PC-3 (cell line): ENCODE measurements at regions not wholly inside any gene's neighbourhood (a gene's known extent, or its start where the extent isn't known, plus 50 kb on each side); places are given as distances from the start of the nearest gene placed in this dataset.

ENCODE experiments used
- ATAC-seq: fragments of 200-7000 bp; cut with Tn5 transposase; 2 replicates; pipeline ENCODE4 v1.9.1; 2020; ENCODE audit warnings: mild to moderate bottlenecking, moderate library complexity
- BruUV-seq: library from RNA; stranded (reverse); fragments of 400-500 nt; replicated peaks from 2 replicates; lab custom pipeline; 2021; lab: Mats Ljungman, UMichigan
- CTCF ChIA-PET: fragments of 300-600 bp; sonication (Branson Sonifier 250); formaldehyde crosslinking; loops from one replicate; lab custom pipeline; 2022; ENCODE audit warnings: antibody characterized with exemption; lab: Charles Lee
- POLR2A ChIA-PET: fragments of 300-600 bp; sonication (Branson Sonifier 250); formaldehyde crosslinking; loops from one replicate; lab custom pipeline; 2022; ENCODE audit warnings: antibody characterized with exemption; ENCODE audit not compliant: unreplicated experiment; lab: Charles Lee
- DNase-seq: peaks from one replicate; pipeline ENCODE4 v3.0.0-alpha.2; 2015
- H2AFZ ChIP-seq: fragments of 300-600 bp; sonication (generic); 2 replicates; pipeline ENCODE4 v1.6.0; 2016; ENCODE audit warnings: antibody characterized with exemption, low read length
- H3F3A ChIP-seq: fragments of 300-600 bp; sonication (generic); one replicate; pipeline ENCODE4 v1.6.0; 2017; ENCODE audit warnings: antibody characterized with exemption, low read length, control low read depth, mild to moderate bottlenecking; ENCODE audit not compliant: unreplicated experiment
- H3K27ac ChIP-seq: fragments of 300-600 bp; sonication (generic); 2 replicates; pipeline ENCODE4 v1.5.1; 2016; ENCODE audit warnings: mild to moderate bottlenecking, low read length
- H3K27me3 ChIP-seq: fragments of 300-600 bp; sonication (generic); 2 replicates; pipeline ENCODE4 v1.6.1; 2016; ENCODE audit warnings: low read length, mixed read lengths
- H3K36me3 ChIP-seq: fragments of 300-600 bp; sonication (generic); 2 replicates; pipeline ENCODE4 v1.6.1; 2016; ENCODE audit warnings: low read depth, mixed run types, low read length, mixed read lengths
- H3K4me1 ChIP-seq: fragments of 300-600 bp; sonication (generic); 2 replicates; pipeline ENCODE4 v1.5.1; 2016; ENCODE audit warnings: low read length; ENCODE audit not compliant: insufficient read depth
- H3K4me2 ChIP-seq: fragments of 300-600 bp; sonication (generic); 2 replicates; pipeline ENCODE4 v1.6.0; 2016; ENCODE audit warnings: low read length
- H3K4me3 ChIP-seq: fragments of 300-600 bp; sonication (generic); 2 replicates; pipeline ENCODE4 v1.5.1; 2016; ENCODE audit warnings: mild to moderate bottlenecking, low read length, mixed read lengths
- H3K79me2 ChIP-seq: fragments of 300-600 bp; sonication (generic); 2 replicates; pipeline ENCODE4 v1.6.1; 2017; ENCODE audit warnings: low read length, mixed read lengths
- H3K9ac ChIP-seq: fragments of 300-600 bp; sonication (generic); 2 replicates; pipeline ENCODE4 v1.6.0; 2016; ENCODE audit warnings: mild to moderate bottlenecking, low read length
- H3K9me2 ChIP-seq: fragments of 300-600 bp; sonication (generic); replicated peaks from 2 replicates; pipeline ENCODE4 v1.6.1; 2016; ENCODE audit warnings: mixed run types, low read length, mixed read lengths
- H3K9me3 ChIP-seq: fragments of 300-600 bp; sonication (generic); 2 replicates; pipeline ENCODE4 v1.6.1; 2016; ENCODE audit warnings: low read length, mixed read lengths
- H4K20me1 ChIP-seq: fragments of 300-600 bp; sonication (generic); 2 replicates; pipeline ENCODE4 v1.6.1; 2016; ENCODE audit warnings: low read length, mixed read lengths
- EZH2 ChIP-seq: fragments of 300-600 bp; sonication (generic); IDR thresholded peaks from one replicate; pipeline ENCODE4 v1.6.1; 2017; ENCODE audit warnings: antibody characterized with exemption, mild to moderate bottlenecking, low read length; ENCODE audit not compliant: unreplicated experiment
- EZH2phosphoT487 ChIP-seq: fragments of 300-600 bp; sonication (generic); IDR thresholded peaks from 2 replicates; pipeline ENCODE4 v1.6.1; 2018; ENCODE audit warnings: mild to moderate bottlenecking, antibody characterized with exemption, low read length, borderline replicate concordance
- intact Hi-C: fragments of 100-400 bp; cut with micrococcal nuclease; formaldehyde crosslinking; loops from 2 replicates; pipeline ENCODE4 v1.9.0; 2023
- TF ChIP-seq, protein P1 (sequence below): fragments of 300-600 bp; sonication (generic); conservative IDR thresholded peaks from 2 replicates; pipeline ENCODE4 v1.5.1; 2017; ENCODE audit warnings: antibody characterized with exemption, low read depth, mild to moderate bottlenecking, low read length

DNA sequence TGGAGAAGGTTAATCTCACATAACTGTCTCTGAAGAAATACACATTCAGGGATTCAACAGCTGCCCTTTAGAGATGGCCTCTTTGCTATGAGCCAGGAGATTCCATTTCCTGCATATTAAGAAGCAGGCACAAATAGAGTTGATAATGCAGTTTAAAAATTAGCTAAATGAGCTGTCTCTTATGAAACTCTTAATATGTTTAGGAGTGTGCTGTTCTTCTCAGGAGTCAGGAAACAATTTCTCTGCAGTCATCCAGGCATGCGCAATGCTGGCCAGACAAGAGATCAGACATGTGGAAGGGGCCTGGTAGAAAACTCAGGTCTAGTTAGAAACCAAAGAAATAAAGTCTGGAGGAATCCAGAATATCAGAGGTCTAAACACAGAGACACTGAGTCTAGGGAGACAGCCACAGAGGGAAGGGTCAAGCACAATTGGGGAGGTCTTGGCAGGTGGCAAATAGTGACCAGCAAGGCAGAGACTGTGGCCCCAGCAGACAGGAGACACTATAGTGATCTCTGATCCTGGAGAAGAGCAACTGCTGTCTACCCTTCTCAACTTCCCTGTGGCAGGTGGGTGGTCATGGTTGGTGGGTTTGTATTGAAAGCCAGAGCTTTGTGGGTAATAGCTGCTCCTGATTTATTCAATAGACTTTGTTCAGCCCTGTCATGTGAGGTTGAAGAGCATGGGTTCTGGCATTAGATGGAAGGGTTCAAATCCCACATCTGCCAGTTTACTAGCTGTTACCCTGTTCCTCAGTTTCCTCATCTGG, 185.8 kb upstream of the RMST start:
- ChIA-PET POLR2A (no interaction called here), CTCF (no interaction called here)
- Histone ChIP-seq H3K4me1 (no peaks in the 10 kb centered on the region), H3K4me2 (no peak overlapping the region), H3K27ac (no peak overlapping the region), H4K20me1 (no peaks in the 10 kb centered on the region), H3K79me2 (no peaks in the 10 kb centered on the region), H3K4me3 (no peak overlapping the region), H3K27me3 (peaks cover 31% of the 10 kb centered on the region), H3F3A (no peaks in the 10 kb centered on the region), H3K9ac (no peak overlapping the region), H3K9me2 (no peaks in the 10 kb centered on the region), H2AFZ (no peak overlapping the region), H3K9me3 (no peaks in the 10 kb centered on the region), H3K36me3 (no peaks in the 10 kb centered on the region)
- DNase-seq, result no peak
- intact Hi-C loops, result no loop called here
- TF ChIP-seq EZH2, result no peak
- TF ChIP-seq, protein P1, sequence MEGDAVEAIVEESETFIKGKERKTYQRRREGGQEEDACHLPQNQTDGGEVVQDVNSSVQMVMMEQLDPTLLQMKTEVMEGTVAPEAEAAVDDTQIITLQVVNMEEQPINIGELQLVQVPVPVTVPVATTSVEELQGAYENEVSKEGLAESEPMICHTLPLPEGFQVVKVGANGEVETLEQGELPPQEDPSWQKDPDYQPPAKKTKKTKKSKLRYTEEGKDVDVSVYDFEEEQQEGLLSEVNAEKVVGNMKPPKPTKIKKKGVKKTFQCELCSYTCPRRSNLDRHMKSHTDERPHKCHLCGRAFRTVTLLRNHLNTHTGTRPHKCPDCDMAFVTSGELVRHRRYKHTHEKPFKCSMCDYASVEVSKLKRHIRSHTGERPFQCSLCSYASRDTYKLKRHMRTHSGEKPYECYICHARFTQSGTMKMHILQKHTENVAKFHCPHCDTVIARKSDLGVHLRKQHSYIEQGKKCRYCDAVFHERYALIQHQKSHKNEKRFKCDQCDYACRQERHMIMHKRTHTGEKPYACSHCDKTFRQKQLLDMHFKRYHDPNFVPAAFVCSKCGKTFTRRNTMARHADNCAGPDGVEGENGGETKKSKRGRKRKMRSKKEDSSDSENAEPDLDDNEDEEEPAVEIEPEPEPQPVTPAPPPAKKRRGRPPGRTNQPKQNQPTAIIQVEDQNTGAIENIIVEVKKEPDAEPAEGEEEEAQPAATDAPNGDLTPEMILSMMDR, result no peak
- TF ChIP-seq EZH2phosphoT487, result no peak
- no TSS peak for BruUV-seq
- no peak for ATAC-seq

DNA sequence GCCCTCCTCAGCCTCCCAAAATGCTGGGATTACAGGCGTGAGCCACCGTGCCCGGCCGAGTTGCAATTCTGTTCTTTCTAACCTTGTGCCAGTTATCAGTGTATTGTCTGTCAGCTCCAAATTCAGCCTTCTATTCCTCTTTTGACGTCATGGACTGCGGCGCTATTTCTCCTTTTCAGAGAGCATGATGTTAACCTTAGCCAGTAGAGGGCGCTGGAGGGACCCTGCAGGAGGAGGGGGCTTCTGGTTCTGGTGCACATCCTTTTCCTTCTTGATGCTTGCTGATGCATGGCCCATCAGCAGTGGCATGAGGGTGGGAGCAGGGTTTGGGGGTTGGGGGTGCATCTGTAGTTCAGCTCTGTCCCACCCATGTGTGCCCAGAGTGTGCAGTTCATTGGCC, 179.3 kb upstream of the RMST start:
- Histone ChIP-seq H3K4me3 (no peak overlapping the region), H3F3A (no peaks in the 10 kb centered on the region), H2AFZ (no peak overlapping the region), H3K27ac (no peak overlapping the region), H3K4me1 (no peaks in the 10 kb centered on the region), H4K20me1 (no peaks in the 10 kb centered on the region), H3K4me2 (no peak overlapping the region), H3K36me3 (no peaks in the 10 kb centered on the region), H3K9ac (no peak overlapping the region), H3K79me2 (no peaks in the 10 kb centered on the region), H3K9me3 (no peaks in the 10 kb centered on the region), H3K27me3 (0 out of 2 replicates have a peak, but pooled peaks cover 6% of the 10 kb centered on the region), H3K9me2 (0 out of 2 replicates have a peak, but pooled peaks cover 2% of the 10 kb centered on the region)
- no peak for TF ChIP-seq EZH2phosphoT487
- no peak for TF ChIP-seq EZH2
- TF ChIP-seq, protein P1, result peak; percentile 34; the same call in 1 of the 2 replicates
- CTCF ChIA-PET, result no interaction called here
- POLR2A ChIA-PET, result no interaction called here
- DNase-seq (no peak), ATAC-seq (no peak)
- intact Hi-C loops, result no loop called here
- no TSS peak for BruUV-seq

DNA sequence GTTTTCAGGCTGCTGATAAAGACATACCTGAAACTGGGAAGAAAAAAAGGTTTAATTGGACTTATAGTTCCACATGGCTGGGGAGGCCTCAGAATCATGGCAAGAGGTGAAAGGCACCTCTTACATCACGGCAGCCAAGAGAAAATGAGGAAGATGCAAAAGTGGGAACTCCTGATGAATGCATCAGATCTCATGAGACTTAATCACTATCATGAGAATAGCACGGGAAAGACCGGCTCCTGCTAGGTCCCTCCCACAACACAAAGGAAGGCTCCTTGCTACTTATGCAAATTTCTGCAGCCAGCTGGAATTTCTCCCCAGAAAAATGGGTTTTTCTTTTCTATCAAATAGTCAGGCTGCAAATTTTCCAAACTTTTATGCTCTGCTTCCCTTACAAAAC, 174.1 kb upstream of the RMST start:
- no peak overlapping the region for H2AFZ ChIP-seq
- no peaks in the 10 kb centered on the region for H3K4me1 ChIP-seq
- no peak overlapping the region for H3K27ac ChIP-seq
- DNase-seq (no peak), ATAC-seq (no peak)
- intact Hi-C loops, result no loop called here
- ChIA-PET POLR2A (no interaction called here), CTCF (no interaction called here)
- TF ChIP-seq, protein P1, result no peak
- TF ChIP-seq EZH2, result no peak
- TF ChIP-seq EZH2phosphoT487, result no peak
- no peaks in the 10 kb centered on the region for H3K9me3 ChIP-seq
- no peaks in the 10 kb centered on the region for H3F3A ChIP-seq
- peaks cover 13% of the 10 kb centered on the region; the same call in 1 of the 2 replicates for H3K27me3 ChIP-seq
- H3K9me2 ChIP-seq, result no peaks in the 10 kb centered on the region
- H3K79me2 ChIP-seq, result no peaks in the 10 kb centered on the region
- H3K4me2 ChIP-seq, result no peak overlapping the region
- no peaks in the 10 kb centered on the region for H4K20me1 ChIP-seq
- H3K9ac ChIP-seq, result no peak overlapping the region
- H3K36me3 ChIP-seq, result no peaks in the 10 kb centered on the region
- BruUV-seq, result no TSS peak
- H3K4me3 ChIP-seq, result no peak overlapping the region
